H9 (cell line): ENCODE measurements at regions not wholly inside any gene's neighbourhood (a gene's known extent, or its start where the extent isn't known, plus 50 kb on each side); places are given as distances from the start of the nearest gene placed in this dataset.

ENCODE experiments used
- DNase-seq: peaks from one replicate; pipeline ENCODE4 v3.0.0-alpha.2; 2017
- H2AFZ ChIP-seq: one replicate; pipeline ENCODE4 v1.6.1; 2013; ENCODE audit warnings: mild to moderate bottlenecking, low read length, control low read depth, moderate library complexity
- H2AK5ac ChIP-seq: 2 replicates; pipeline ENCODE4 v1.6.1; 2013; ENCODE audit warnings: low read length, control low read depth, mixed read lengths; ENCODE audit not compliant: insufficient read length
- H2BK120ac ChIP-seq: one replicate; pipeline ENCODE4 v1.6.1; 2013; ENCODE audit warnings: low read depth, mild to moderate bottlenecking, low read length, control low read depth, inconsistent platforms; ENCODE audit not compliant: poor library complexity, severe bottlenecking
- H2BK12ac ChIP-seq: 2 replicates; pipeline ENCODE4 v1.6.1; 2013; ENCODE audit warnings: low read length, control low read depth, mixed read lengths, low read depth; ENCODE audit not compliant: insufficient read length
- H2BK15ac ChIP-seq: 2 replicates; pipeline ENCODE4 v1.6.1; 2013; ENCODE audit warnings: low read depth, low read length, control low read depth
- H2BK20ac ChIP-seq: one replicate; pipeline ENCODE4 v1.6.1; 2013; ENCODE audit warnings: low read depth, mild to moderate bottlenecking, low read length, control low read depth, inconsistent platforms; ENCODE audit not compliant: poor library complexity, severe bottlenecking
- H2BK5ac ChIP-seq: 2 replicates; pipeline ENCODE4 v1.6.1; 2013; ENCODE audit warnings: low read length, control low read depth, mixed read lengths; ENCODE audit not compliant: insufficient read length
- H3K14ac ChIP-seq: 2 replicates; pipeline ENCODE4 v1.6.1; 2013; ENCODE audit warnings: low read length, control low read depth; ENCODE audit not compliant: insufficient read depth
- H3K18ac ChIP-seq: 2 replicates; pipeline ENCODE4 v1.6.1; 2013; ENCODE audit warnings: low read depth, mild to moderate bottlenecking, mixed read lengths, low read length, control low read depth; ENCODE audit not compliant: insufficient read length
- H3K23ac ChIP-seq: 2 replicates; pipeline ENCODE4 v1.6.1; 2013; ENCODE audit warnings: low read length, control low read depth, mixed read lengths, low read depth; ENCODE audit not compliant: insufficient read length
- H3K23me2 ChIP-seq: 2 replicates; pipeline ENCODE4 v1.6.1; 2013; ENCODE audit warnings: low read depth, mild to moderate bottlenecking, mixed read lengths, low read length, control low read depth; ENCODE audit not compliant: insufficient read length, poor library complexity, severe bottlenecking
- H3K27ac ChIP-seq: 2 replicates; pipeline ENCODE4 v1.5.1; 2013; ENCODE audit warnings: low read length, control low read depth, mixed read lengths, low read depth; ENCODE audit not compliant: insufficient read length
- H3K27me3 ChIP-seq: 2 replicates; pipeline ENCODE4 v1.6.1; 2013; ENCODE audit warnings: low read length, control low read depth, inconsistent platforms; ENCODE audit not compliant: insufficient read depth
- H3K4ac ChIP-seq: 2 replicates; pipeline ENCODE4 v1.6.1; 2013; ENCODE audit warnings: low read depth, mild to moderate bottlenecking, control low read depth, inconsistent platforms, low read length, moderate library complexity
- H3K4me1 ChIP-seq: 2 replicates; pipeline ENCODE4 v1.6.1; 2013; ENCODE audit warnings: low read length, control low read depth, inconsistent platforms; ENCODE audit not compliant: insufficient read depth
- H3K4me2 ChIP-seq: 2 replicates; pipeline ENCODE4 v1.6.1; 2013; ENCODE audit warnings: low read length, control low read depth, mixed read lengths; ENCODE audit not compliant: insufficient read length, insufficient read depth
- H3K56ac ChIP-seq: 2 replicates; pipeline ENCODE4 v1.6.1; 2013; ENCODE audit warnings: low read depth, mild to moderate bottlenecking, mixed read lengths, low read length, control low read depth; ENCODE audit not compliant: insufficient read length
- H3K79me1 ChIP-seq: 2 replicates; pipeline ENCODE4 v1.6.1; 2013; ENCODE audit warnings: low read depth, mild to moderate bottlenecking, moderate library complexity, low read length, control low read depth, inconsistent platforms; ENCODE audit not compliant: insufficient read depth, poor library complexity, severe bottlenecking
- H3K79me2 ChIP-seq: 2 replicates; pipeline ENCODE4 v1.6.1; 2013; ENCODE audit warnings: low read length, control low read depth, inconsistent platforms; ENCODE audit not compliant: insufficient read depth
- H3K9ac ChIP-seq: 2 replicates; pipeline ENCODE4 v1.6.1; 2013; ENCODE audit warnings: low read length, control low read depth, mixed read lengths; ENCODE audit not compliant: insufficient read length; ENCODE audit errors: extremely low read depth
- H3K9me3 ChIP-seq: one replicate; pipeline ENCODE4 v1.6.1; 2013; ENCODE audit warnings: low read depth, low read length, inconsistent platforms; ENCODE audit not compliant: control insufficient read depth
- H3T11ph ChIP-seq: one replicate; pipeline ENCODE4 v1.6.1; 2013; ENCODE audit warnings: mild to moderate bottlenecking, low read length, control low read depth, inconsistent platforms
- H4K20me1 ChIP-seq: one replicate; pipeline ENCODE4 v1.6.1; 2013; ENCODE audit not compliant: control insufficient read depth, insufficient read length, insufficient read depth
- H4K5ac ChIP-seq: 2 replicates; pipeline ENCODE4 v1.6.1; 2013; ENCODE audit warnings: low read depth, mild to moderate bottlenecking, mixed read lengths, low read length, control low read depth; ENCODE audit not compliant: insufficient read length
- H4K8ac ChIP-seq: replicated peaks from 2 replicates; pipeline ENCODE4 v1.6.1; 2013; ENCODE audit warnings: low read length, control low read depth, mixed read lengths, low read depth; ENCODE audit not compliant: insufficient read length
- H4K91ac ChIP-seq: 2 replicates; pipeline ENCODE4 v1.6.1; 2013; ENCODE audit warnings: low read depth, mild to moderate bottlenecking, moderate library complexity, mixed read lengths, low read length, control low read depth; ENCODE audit not compliant: insufficient read length
- H3K27ac Mint-ChIP-seq, 3 experiments: 2 replicates in 2 of 3; 3 replicates in 1 of 3; pipeline ENCODE4 v1.8.0; 2020 to 2021; ENCODE audit warnings: mixed read lengths in 3 of 3, mild to moderate bottlenecking in 1 of 3, moderate library complexity in 1 of 3
- H3K27me3 Mint-ChIP-seq: 2 replicates; pipeline ENCODE4 v1.8.0; 2021; ENCODE audit warnings: low read depth, mild to moderate bottlenecking, moderate library complexity, mixed read lengths
- H3K36me3 Mint-ChIP-seq, 3 experiments: 2 replicates in 2 of 3; 3 replicates in 1 of 3; pipeline ENCODE4 v1.8.0; 2020 to 2021; ENCODE audit warnings: low read depth in 3 of 3, mixed read lengths in 3 of 3; ENCODE audit not compliant: insufficient read depth in 1 of 3
- H3K4me1 Mint-ChIP-seq, 2 experiments: 2 replicates each; pipeline ENCODE4 v1.8.0; 2020; ENCODE audit warnings: mixed read lengths in 2 of 2
- H3K4me3 Mint-ChIP-seq, 2 experiments: 2 replicates in 1 of 2; 3 replicates in 1 of 2; pipeline ENCODE4 v1.8.0; 2020 to 2021; ENCODE audit warnings: mild to moderate bottlenecking in 2 of 2, mixed read lengths in 2 of 2, moderate library complexity in 1 of 2
- H3K9me3 Mint-ChIP-seq, 2 experiments: 2 replicates in 1 of 2; 3 replicates in 1 of 2; pipeline ENCODE4 v1.8.0; 2020; ENCODE audit warnings: mild to moderate bottlenecking in 2 of 2, mixed read lengths in 2 of 2, moderate library complexity in 1 of 2
- CTCF ChIP-seq: fragments of 200-600 bp; sonication (generic); conservative IDR thresholded peaks from 3 replicates; pipeline ENCODE4 v1.8.0; 2021; ENCODE audit warnings: antibody characterized with exemption, mild to moderate bottlenecking
- WGBS: extraction: QIAGEN DNeasy Blood & Tissue Kit; methylation state at CpG from one replicate; pipeline ENCODE4 v1.1.7; 2013; ENCODE audit warnings: missing lambda C conversion rate, low lambda C conversion rate, mixed read lengths; ENCODE audit not compliant: insufficient read length; ENCODE audit errors: extremely low coverage; 5-methylcytosine and 5-hydroxymethylcytosine counted together

- H3K79me2 ChIP-seq: no peaks in the 10 kb centered on the region
- H4K5ac ChIP-seq: no peak overlapping the region
- no peaks in the 10 kb centered on the region for H4K20me1 ChIP-seq
- no peak overlapping the region for H4K91ac ChIP-seq
- peaks cover 16% of the 10 kb centered on the region for H3K27me3 ChIP-seq
- H2AK5ac ChIP-seq: no peak overlapping the region
- peaks cover 32% of the 10 kb centered on the region in 2 experiments for H3K4me1 Mint-ChIP-seq
- H3K56ac ChIP-seq: no peak overlapping the region
- no peak overlapping the region for H3K27ac ChIP-seq
- H2BK20ac ChIP-seq: no peak overlapping the region
- peak; percentile 40 for DNase-seq
- no peak overlapping the region for H4K8ac ChIP-seq
- H3K36me3 Mint-ChIP-seq: no peaks in the 10 kb centered on the region
- no peaks in the 10 kb centered on the region for H3K9me3 ChIP-seq
- no peak overlapping the region for H2AFZ ChIP-seq
- no peaks in the 10 kb centered on the region for H3K9me3 Mint-ChIP-seq
- no peak overlapping the region for H3K18ac ChIP-seq
- no peak overlapping the region for H2BK12ac ChIP-seq
- peaks cover 60% of the 10 kb centered on the region for H3K27me3 Mint-ChIP-seq
- no peak overlapping the region for H2BK15ac ChIP-seq
- H3K4me1 ChIP-seq: peaks cover 5% of the 10 kb centered on the region; the same call in 1 of the 2 replicates
- no peak overlapping the region for H3K14ac ChIP-seq
- no peak overlapping the region for H3K4ac ChIP-seq
- H3K4me3 Mint-ChIP-seq: peak overlapping the region in 1 of 2 experiments; percentile 74; a peak in 1 of 5 replicates
- no peak overlapping the region for H3K27ac Mint-ChIP-seq
- no peak overlapping the region for H2BK120ac ChIP-seq
- H3K23me2 ChIP-seq: peaks cover 17% of the 10 kb centered on the region
- no peak overlapping the region for H3K23ac ChIP-seq
- no peak overlapping the region for H3K9ac ChIP-seq
- no peak overlapping the region for H3K4me2 ChIP-seq
- H3T11ph ChIP-seq: no peak overlapping the region
- H3K79me1 ChIP-seq: no peaks in the 10 kb centered on the region
- H2BK5ac ChIP-seq: no peak overlapping the region
- no peak for TF ChIP-seq CTCF
- no CpG with 5 or more reads among the region's 3 CpGs for WGBS
Observed at GRCh38 chr3:124587053-124587408, 143.2 kb upstream of the UMPS start.
